WTC11 (cell line): ENCODE measurements at regions not wholly inside any gene's neighbourhood (a gene's known extent, or its start where the extent isn't known, plus 50 kb on each side); places are given as distances from the start of the nearest gene placed in this dataset.
"Not testable (repeated sequence)": the region's sequence is repeated elsewhere in the genome, so short reads cannot be mapped to it uniquely, and the experiment has no call there.

Experiments
- ATF1 ChIP-seq: sonication (generic); formaldehyde crosslinking; IDR thresholded peaks from 2 replicates; pipeline ENCODE4 v1.8.1; 2023; ENCODE audit warnings: mild to moderate bottlenecking, moderate library complexity, missing genetic modification reagents
- FOXK1 ChIP-seq: sonication (generic); formaldehyde crosslinking; IDR thresholded peaks from 2 replicates; pipeline ENCODE4 v1.8.0; 2022; ENCODE audit warnings: mild to moderate bottlenecking, moderate library complexity, missing genetic modification reagents
- NFYB ChIP-seq: sonication (generic); formaldehyde crosslinking; conservative IDR thresholded peaks from 2 replicates; pipeline ENCODE4 v1.8.0; 2022; ENCODE audit warnings: low read depth, missing genetic modification reagents
- TEAD4 ChIP-seq: sonication (generic); formaldehyde crosslinking; IDR thresholded peaks from 2 replicates; pipeline ENCODE4 v1.8.0; 2022; ENCODE audit warnings: mild to moderate bottlenecking, missing genetic modification reagents
- ZNF232 ChIP-seq: sonication (generic); formaldehyde crosslinking; IDR thresholded peaks from 2 replicates; pipeline ENCODE4 v1.8.0; 2022; ENCODE audit warnings: mild to moderate bottlenecking, missing genetic modification reagents
- TF ChIP-seq, protein P1 (sequence below): sonication (generic); formaldehyde crosslinking; IDR thresholded peaks from 2 replicates; pipeline ENCODE4 v1.8.1; 2023; ENCODE audit warnings: mild to moderate bottlenecking, missing genetic modification reagents
- TF ChIP-seq, protein P2 (sequence below): sonication (generic); formaldehyde crosslinking; IDR thresholded peaks from 2 replicates; pipeline ENCODE4 v1.8.1; 2022; ENCODE audit warnings: low read depth, mild to moderate bottlenecking, moderate library complexity, missing genetic modification reagents, borderline replicate concordance
- TF ChIP-seq, protein P3 (sequence below): fragments of 200-600 bp; IDR thresholded peaks from 2 replicates; pipeline ENCODE4 v1.8.0; 2022; ENCODE audit warnings: antibody characterized with exemption
- TF ChIP-seq, protein P4 (sequence below): sonication (generic); formaldehyde crosslinking; IDR thresholded peaks from 2 replicates; pipeline ENCODE4 v1.8.1; 2022; ENCODE audit warnings: mild to moderate bottlenecking, missing genetic modification reagents, moderate library complexity, borderline replicate concordance
- TF ChIP-seq, protein P5 (sequence below): sonication (generic); formaldehyde crosslinking; IDR thresholded peaks from 2 replicates; pipeline ENCODE4 v1.8.0; 2022; ENCODE audit warnings: mild to moderate bottlenecking, missing genetic modification reagents

DNA sequence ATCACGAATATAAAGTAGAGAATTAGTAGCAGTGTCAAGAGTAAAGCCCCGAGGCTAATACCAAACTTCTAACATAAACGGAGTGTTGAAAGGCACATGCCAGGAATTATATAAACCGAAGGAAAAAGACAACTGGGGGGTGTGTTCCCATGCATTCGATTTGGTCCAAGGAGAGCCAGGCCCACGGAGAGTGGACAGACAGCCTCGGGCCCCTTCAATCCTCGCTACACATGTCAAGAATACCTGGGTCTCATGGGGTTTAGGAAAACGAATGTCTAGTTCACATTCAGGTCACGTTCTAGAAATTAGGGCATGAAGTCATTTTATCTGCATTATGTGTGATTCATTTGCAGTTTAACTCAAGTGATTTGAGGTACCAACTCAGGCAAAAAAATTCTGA, 343.7 kb downstream of the BCL2L11 start:
- TF ChIP-seq, protein P1, sequence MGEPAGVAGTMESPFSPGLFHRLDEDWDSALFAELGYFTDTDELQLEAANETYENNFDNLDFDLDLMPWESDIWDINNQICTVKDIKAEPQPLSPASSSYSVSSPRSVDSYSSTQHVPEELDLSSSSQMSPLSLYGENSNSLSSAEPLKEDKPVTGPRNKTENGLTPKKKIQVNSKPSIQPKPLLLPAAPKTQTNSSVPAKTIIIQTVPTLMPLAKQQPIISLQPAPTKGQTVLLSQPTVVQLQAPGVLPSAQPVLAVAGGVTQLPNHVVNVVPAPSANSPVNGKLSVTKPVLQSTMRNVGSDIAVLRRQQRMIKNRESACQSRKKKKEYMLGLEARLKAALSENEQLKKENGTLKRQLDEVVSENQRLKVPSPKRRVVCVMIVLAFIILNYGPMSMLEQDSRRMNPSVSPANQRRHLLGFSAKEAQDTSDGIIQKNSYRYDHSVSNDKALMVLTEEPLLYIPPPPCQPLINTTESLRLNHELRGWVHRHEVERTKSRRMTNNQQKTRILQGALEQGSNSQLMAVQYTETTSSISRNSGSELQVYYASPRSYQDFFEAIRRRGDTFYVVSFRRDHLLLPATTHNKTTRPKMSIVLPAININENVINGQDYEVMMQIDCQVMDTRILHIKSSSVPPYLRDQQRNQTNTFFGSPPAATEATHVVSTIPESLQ (CRISPR knock-in tag), result not testable (repeated sequence)
- TF ChIP-seq, protein P2, sequence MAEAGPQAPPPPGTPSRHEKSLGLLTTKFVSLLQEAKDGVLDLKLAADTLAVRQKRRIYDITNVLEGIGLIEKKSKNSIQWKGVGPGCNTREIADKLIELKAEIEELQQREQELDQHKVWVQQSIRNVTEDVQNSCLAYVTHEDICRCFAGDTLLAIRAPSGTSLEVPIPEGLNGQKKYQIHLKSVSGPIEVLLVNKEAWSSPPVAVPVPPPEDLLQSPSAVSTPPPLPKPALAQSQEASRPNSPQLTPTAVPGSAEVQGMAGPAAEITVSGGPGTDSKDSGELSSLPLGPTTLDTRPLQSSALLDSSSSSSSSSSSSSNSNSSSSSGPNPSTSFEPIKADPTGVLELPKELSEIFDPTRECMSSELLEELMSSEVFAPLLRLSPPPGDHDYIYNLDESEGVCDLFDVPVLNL (CRISPR knock-in tag), result not testable (repeated sequence)
- TF ChIP-seq, protein P3, sequence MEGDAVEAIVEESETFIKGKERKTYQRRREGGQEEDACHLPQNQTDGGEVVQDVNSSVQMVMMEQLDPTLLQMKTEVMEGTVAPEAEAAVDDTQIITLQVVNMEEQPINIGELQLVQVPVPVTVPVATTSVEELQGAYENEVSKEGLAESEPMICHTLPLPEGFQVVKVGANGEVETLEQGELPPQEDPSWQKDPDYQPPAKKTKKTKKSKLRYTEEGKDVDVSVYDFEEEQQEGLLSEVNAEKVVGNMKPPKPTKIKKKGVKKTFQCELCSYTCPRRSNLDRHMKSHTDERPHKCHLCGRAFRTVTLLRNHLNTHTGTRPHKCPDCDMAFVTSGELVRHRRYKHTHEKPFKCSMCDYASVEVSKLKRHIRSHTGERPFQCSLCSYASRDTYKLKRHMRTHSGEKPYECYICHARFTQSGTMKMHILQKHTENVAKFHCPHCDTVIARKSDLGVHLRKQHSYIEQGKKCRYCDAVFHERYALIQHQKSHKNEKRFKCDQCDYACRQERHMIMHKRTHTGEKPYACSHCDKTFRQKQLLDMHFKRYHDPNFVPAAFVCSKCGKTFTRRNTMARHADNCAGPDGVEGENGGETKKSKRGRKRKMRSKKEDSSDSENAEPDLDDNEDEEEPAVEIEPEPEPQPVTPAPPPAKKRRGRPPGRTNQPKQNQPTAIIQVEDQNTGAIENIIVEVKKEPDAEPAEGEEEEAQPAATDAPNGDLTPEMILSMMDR, result not testable (repeated sequence)
- TF ChIP-seq NFYB (CRISPR knock-in tag); FOXK1 (CRISPR knock-in tag); ZNF232 (CRISPR knock-in tag); TEAD4 (CRISPR knock-in tag); ATF1: not testable (repeated sequence)
- TF ChIP-seq, protein P4, sequence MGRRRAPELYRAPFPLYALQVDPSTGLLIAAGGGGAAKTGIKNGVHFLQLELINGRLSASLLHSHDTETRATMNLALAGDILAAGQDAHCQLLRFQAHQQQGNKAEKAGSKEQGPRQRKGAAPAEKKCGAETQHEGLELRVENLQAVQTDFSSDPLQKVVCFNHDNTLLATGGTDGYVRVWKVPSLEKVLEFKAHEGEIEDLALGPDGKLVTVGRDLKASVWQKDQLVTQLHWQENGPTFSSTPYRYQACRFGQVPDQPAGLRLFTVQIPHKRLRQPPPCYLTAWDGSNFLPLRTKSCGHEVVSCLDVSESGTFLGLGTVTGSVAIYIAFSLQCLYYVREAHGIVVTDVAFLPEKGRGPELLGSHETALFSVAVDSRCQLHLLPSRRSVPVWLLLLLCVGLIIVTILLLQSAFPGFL (CRISPR knock-in tag), result not testable (repeated sequence)
- TF ChIP-seq, protein P5, sequence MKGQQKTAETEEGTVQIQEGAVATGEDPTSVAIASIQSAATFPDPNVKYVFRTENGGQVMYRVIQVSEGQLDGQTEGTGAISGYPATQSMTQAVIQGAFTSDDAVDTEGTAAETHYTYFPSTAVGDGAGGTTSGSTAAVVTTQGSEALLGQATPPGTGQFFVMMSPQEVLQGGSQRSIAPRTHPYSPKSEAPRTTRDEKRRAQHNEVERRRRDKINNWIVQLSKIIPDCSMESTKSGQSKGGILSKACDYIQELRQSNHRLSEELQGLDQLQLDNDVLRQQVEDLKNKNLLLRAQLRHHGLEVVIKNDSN (CRISPR knock-in tag), result not testable (repeated sequence)
